GM19467 (cell line): ENCODE measurements at regions not wholly inside any gene's neighbourhood (a gene's known extent, or its start where the extent isn't known, plus 50 kb on each side); places are given as distances from the start of the nearest gene placed in this dataset.
"Not testable (repeated sequence)": the region's sequence is repeated elsewhere in the genome, so short reads cannot be mapped to it uniquely, and the experiment has no call there.

Experiments used
- ATAC-seq: cut with Tn5 transposase; IDR thresholded peaks from one replicate; pipeline ENCODE4 v1.9.1; 2021; ENCODE audit warnings: mild to moderate bottlenecking, moderate library complexity; ENCODE audit not compliant: unreplicated experiment

DNA sequence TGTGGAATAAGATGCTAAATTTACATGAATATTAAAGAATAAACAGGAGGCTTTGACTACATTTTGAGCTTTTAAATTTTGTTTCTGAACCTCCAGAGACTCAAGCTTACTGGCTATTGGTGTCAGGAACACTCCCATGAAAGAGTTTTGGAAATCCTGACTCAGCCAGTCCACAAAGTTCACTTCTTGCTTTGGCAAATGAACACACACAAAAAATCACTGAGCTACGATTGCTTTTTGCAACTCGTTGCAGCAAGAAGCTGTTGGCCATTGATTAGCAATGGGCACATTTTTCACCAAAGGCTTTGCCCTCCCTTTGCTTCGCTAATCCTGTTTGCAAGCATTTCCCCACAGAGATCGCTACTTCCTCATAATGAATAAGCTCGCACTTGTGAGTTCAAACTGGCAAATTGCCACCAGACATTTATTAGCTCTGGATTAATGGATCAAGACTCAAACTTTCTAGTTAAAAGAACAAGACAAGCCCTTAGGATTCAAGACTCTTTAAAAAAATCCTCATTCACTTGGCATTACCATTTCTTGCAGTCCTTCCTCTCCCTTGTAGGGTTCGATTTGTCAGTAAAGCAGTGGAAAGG is 343.2 kb upstream of the ONECUT1 start:
- ATAC-seq = no peak

DNA sequence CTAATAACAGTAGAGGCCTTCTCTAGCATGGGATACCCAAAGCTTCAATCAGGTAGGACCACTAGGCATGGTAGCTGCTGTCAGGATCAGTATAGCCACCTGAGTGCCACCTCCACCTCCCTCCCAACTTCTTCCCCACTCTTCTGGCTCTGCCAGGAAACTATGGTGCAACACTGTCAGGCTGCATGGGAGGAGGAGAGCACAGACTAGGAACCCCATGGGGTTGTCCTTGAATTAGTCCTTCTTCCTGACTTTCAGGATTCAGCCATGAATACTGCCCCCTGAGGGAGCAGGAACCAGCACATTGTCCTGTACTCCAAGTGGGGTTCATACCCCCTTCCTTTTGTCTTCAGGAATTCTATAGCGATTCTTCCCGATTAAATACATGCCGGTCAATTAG is 340.8 kb upstream of the ONECUT1 start:
- no peak for ATAC-seq

DNA sequence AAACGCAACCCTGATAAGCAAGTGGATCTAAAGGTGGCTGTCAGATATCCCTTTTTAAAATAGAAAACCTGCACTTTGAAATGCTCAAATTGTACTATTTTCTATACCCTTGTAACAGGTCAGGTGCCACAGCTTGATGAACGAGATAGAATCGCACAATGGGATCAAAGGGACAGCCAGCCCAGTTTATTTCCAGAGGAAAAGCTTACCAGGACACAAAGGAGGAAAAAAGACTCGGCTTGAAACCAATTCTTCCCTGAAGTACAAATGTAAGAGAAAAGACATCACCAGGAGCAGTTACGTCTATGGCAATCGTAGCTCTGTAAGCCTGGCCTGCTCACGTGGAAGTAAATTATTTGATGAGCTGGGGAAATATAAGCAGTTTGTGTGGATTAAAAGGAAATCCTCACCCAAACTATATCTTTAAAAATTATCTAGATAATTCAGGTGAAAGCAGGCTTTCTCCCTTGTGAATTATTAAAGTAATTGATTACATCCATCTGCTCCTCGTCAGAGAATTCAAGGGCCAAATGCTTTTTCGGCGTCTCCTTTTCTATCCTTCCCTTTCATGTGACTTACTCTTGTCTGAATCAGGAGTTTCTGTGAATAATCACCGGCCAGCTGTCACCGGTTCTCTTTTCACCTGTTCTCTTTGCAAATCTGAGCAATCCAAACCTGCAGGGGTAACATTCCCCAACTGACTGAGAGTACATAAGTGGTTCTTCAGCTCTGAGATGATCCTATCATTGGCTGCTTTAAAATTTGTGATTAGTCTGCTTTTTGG is 339.2 kb upstream of the ONECUT1 start:
- ATAC-seq = no peak

DNA sequence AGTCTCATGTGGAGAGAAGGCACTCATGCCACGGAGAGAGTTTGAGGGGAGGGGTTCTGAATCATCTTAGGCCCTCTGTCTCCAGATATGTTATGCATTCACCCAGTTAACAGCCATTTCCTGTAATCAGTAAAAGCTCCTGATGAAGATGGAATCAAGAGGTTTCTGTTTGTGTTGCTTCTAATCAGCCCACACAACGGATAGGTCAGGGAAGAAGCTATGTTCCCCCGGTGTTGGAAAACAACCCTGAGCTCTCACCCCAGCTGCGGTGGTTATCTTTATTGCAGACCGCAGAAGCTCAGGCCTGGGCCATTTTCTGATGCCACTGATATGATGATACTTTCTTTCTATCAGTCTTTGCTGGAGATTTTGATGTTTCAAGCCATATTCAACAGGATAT is 338.5 kb upstream of the ONECUT1 start:
- ATAC-seq = no peak

DNA sequence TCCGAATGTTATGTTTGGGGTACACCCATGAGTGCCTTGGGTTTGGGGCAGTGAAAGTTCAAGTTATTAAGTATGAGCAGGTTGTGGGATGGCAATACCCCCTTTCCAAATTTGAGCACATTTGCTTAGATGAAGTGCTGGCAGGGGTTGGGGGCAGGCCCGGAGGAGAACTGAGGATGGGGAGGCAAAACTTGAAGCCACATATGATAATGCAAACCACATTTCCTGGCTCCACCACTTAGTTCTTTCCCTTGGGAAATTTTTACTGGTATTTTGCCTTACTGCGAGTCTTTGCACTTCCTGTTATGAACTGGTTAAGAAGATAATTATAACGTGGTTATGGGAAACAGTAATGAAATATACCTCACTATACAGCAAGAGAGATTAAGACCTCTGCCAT is 336.0 kb upstream of the ONECUT1 start:
- ATAC-seq = no peak

DNA sequence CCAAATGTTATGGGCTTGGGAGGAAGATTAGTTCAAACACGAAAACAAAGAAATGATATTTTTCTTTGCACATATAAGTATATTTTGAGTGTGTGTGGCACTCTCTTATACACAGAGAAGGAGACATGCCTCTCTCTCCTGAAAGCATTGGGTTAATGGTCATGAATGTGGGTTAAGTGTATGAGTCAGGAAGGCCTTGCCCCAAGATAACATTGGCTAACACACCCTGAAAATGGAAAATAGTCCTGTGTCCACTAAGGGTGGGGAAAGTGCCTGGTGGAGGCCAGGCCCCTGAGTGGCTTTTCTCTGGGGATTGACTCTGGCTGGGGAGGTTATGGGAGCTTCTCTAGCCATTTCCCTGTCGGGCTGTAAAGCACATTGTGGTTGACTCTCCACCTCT is 332.7 kb upstream of the ONECUT1 start:
- no peak for ATAC-seq

DNA sequence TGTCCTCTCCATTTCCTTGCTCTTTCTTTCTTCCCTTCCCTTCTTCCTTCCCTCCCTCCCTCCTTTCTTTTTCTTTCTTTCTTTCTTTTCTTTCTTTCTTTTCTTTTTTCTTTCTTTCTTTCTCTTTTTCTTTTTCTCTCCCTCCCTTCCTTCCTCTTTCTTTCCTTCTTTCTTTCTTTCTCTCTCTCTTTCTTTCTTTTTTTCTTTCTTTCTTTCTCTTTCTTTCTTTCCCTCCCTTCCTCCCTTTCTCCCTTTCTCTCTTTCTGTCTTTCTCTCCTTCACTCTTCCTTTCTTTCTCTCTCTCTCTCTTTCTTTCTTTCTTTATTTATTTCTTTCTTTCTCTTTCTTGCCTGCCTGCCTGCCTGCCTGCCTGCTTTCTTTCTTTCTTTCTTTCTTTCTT is 326.8 kb upstream of the ONECUT1 start:
- ATAC-seq = not testable (repeated sequence)

DNA sequence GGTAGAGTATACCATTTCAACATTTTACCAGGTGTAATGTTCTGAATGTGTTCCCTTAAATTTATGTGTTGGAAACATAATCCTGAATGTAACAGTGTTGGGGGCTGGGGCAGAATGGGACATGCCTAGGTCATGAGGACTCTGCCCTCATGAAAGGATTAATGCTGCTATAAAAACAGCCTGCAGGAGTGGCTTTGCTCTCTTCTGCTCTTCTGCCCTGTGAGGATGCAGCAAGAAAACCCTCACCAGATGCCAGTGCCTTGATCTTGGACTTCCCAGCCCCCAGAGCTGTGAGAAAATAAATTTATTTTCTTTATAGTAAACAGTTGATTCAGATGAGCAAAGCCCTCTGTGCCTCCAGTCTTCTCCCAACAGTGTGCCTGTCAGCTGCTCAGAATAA is 326.0 kb upstream of the ONECUT1 start:
- no peak for ATAC-seq

DNA sequence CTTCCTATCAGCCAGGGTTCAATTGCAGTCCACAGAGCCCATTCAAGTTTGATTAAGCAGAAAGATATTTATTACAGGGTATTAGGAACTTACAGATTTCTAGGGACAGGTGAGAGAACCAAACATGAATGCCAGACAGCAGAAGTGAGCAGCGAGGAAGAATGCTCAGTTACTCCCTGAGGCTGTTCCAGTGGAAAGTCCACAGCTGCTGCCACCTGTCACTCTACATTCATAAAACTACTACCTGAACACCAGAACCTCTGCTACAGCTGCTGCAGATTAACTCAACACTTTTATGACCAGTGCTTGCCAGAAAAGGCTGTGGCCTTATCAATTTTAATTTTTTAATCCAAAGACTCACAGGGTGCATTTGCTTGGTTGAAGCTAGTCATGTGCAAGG is 325.4 kb upstream of the ONECUT1 start:
- no peak for ATAC-seq

DNA sequence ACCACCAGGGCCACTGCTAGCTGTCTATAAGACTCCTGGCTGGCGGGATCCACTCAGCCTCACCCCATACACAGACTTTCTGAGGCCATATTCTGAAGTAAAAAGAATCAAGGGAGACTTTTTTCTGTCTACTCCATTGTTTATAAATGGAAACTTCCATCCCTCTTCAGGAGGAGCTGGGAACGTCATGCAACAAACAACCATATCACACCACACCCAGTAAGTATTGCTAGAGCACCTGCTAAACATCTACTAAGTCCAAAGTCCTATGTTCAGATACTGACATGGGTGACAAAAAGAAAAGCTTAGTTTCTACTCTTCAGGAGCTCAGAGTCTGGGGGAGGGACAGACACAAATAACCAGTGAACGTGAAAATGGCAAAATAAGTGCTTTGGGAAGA is 324.8 kb upstream of the ONECUT1 start:
- no peak for ATAC-seq

DNA sequence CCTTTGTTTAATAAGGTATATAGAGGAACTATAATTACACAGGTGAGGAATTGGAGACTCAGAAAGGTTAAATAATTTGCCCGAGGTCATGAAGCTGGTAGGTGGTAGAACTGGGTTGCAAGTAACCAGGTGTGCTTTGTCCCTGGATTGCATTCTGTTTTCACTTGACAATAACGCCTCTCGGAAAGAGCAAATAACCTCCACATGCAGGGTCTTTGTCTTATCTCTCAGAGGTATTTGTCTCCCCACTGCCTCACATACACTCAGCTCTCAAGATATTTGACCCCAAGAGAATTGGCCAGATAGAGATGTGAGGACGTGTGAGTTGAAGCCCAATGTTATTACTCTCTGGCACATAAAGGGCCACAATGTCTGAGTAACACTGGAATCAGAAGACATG is 320.9 kb upstream of the ONECUT1 start:
- no peak for ATAC-seq

DNA sequence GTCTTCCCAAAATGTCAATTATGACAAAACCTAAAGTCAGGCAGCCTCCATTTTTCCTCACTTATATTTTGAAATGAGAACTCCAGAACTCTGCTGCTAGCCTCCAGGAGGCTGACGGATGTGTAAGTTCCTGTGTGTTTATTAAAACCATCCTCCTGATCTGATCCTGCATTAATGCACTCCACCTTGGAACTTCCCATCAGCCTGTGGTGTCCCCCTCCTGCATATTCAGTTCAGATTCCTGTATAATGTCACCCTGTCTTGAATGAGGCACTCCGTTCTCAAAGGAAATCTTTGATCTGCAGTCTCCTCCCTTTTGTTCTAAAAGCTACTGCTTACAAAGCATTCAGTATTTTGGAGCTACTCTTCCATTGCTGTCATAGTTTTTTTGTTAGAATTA is 318.2 kb upstream of the ONECUT1 start:
- no peak for ATAC-seq

DNA sequence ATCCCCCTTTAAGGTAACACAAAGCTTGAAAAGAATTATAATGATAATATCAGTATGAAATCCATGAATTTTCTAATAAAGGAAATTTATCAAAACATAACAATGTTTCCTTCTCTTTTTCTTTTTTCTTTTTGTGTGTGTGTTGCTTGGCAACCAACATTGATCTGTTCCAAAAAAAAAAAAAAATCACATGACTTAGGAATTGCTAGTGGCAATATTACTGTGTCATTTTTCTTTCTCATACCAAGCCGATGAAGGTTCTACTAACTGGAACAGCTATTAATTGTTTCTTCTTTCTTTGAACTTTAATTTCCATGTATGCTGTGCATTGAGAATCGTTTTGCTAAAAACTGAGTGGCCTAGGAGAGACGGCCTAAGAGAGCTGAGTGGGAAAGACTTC is 317.7 kb upstream of the ONECUT1 start:
- no peak for ATAC-seq

DNA sequence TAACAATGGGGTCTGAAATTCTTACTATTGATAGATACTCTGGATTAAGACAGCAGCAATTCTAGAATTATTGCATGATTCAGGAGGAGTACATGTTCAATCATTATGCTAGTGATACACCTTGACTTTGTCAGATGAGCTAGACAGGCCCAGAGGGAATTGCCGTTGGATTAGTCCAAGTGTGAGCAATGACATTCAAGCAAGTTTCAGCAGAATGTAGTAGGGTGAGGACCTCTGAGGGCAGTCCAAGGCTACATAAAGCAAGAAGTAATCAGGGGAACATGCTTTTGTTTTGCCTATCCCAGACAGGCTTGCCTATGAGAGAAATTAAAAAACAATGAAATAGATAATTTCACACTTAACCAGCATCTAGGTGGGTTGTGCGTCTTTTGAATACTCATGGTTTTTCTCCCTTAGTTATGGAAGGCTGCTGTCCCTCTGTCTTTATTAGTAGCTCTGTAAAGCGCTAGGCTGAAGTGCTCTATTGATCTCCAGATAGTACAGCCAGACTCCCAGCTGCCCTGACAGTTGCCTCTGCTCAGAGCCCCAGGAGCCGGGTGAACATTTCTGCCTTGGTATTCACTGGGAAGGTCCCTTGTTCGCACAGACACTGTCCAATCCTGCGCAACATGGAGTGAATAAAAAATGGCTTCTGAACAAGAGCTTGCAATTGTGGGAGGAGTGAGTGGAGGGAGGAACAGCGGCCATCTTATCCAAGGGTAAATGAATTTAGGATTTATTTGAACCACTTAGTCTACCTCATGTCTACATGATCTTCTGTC is 316.6 kb upstream of the ONECUT1 start:
- ATAC-seq = no peak

DNA sequence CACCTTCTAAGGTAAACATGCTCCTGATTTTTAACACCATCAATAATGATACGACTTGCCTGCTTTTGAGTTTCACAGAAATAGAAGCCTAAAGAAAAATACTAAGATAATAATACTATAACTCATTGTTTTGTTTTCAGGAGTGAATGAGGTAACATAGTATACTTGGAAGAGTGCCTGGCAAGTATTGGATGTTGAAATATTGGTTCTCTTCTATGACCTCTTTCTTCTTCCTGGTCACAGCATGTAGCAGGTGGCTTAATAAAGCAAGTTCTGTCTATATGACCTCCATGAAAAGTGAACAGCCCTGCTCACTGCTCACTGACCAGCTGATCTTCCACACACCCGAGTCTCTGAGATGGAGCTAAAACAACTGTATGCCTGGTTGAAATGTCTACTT is 312.3 kb upstream of the ONECUT1 start:
- no peak for ATAC-seq

DNA sequence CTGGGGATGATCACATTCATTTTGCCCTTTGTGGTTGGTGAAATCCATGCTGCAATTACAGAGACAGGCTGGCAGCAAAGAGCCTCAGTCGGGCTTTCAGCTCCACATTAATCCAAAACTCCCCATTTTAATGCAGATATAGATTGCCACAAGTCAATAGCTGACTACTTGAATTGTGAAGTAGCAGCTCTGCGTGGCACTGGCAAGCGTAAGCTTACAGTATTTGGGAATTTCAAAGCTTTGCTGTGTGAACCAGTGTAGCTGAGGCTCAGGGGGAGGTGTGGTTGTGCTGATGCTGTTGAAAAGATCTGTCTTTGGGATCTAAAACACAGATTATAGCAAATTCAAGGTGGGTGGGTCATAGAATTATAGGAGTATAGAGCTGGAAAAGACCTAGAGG is 290.3 kb upstream of the ONECUT1 start:
- no peak for ATAC-seq

DNA sequence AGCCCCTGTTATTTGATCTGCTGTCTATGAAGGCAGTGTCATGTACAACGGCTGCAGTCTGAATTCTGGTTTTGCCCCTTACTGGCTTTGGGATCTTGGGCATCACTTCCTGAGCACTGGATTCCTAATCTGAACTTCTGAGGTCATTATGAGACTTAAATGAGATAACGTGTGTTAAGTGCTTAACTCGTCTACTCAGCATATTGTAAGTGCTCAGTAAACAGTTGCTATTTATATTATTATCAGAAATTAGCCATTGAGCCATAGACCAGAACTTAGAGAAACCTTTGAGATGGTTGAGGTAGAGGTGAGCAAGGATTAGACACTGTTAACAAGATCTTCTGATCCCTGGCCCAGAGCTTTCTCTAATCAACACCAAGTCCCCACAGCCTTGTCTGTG is 284.1 kb upstream of the ONECUT1 start:
- no peak for ATAC-seq

DNA sequence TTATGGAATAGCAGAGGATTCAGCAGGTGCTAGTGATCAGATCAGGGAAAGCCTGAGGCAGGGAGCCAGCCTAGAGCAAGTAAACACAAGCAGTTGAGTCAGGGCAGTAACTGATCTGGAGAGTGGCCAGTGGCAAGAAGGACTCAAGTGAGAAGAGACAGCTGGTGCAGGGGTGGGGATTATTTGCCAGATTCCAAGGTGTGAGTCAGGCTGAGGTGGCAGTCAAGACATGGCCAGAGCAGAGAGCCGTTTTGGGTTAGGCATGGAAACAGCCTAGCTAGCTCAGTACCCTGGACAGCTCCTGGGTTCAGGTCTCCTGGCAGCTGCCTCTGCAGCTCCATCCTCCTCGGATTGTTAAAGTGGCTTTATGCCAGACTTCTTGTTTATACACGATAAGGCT is 281.9 kb upstream of the ONECUT1 start:
- no peak for ATAC-seq

DNA sequence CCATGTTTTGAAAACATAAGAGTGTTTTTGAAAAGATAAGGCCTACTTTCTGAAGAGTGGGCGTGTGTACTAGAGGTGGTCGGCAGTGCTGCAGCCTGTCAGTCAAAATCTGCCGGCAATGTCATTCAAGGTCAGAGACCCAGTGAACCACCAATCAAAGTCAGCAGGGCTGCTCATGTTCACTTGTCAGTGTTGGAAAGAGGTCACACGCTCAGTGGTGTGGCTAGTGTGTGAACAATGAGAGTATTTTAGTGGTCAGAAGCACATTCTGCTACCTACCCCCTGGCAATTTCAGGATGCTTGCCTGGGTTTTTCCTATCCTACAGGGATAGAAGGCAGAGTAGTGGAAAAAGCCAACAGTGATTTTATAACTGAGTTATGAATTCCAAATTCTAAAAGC is 278.5 kb upstream of the ONECUT1 start:
- ATAC-seq = no peak

DNA sequence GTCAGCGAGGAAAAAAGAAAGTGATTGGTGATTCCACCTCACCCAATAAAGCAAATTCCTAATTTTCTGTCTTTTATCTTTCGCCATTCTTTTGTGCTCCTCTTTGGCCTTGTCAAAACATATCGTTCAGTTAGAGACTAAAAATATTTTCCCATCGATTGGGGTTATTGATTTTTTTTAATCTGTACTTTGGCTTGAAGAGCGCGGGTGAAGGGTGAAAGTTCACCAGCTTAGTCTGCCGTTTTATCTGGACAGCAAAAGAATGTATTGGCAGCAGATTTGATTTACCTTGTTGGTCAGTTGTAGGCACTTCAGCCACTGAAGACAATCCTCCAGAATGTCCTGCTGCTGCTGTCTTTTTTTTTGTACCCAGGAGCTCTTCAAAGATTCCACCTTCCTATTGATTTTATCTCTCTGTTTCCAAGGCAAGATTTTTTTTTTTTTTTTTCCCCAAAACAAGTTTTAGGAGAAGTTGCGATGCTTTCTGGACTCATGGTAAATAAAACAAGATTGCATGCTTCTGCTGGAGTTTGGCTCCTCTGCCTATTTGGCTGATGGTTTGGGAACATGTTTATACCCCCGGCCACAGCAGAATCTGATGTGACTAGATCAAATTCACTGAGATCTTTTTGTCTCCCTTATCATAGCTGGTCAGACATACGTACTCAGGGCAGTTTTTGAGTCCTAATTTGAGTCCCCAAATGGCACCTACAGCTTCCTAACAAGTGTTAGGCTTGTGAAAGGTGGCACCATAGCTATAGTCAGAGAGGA is 269.3 kb upstream of the ONECUT1 start:
- ATAC-seq = no peak

DNA sequence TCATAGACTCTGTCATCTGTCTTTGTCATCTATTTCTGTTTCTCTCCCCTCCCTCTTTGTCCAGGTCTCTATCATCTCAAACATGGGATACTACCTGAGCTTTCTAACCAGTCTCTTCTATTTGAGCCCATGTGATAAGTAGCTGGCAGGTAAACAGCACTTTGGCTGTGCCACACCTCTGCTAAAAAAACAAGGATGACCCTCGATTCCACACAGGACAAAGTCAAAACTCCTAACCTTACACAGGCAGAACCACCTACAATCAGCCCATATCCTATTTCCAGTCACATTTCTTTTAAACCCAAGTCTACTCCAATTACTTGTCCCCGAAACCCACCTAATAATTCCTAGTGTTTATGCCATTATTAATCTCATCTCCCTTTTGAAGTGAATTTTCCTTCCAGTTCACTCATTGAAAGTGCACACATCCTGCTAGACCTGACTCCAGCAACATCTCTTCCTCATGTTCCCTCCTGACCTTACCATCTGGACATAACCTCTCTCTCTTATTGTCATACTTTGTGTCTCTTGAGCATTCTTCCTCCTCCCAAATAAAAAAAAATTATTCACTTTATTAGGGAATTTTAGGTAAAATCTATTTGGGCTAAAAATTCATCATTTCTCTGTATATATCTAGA is 256.1 kb upstream of the ONECUT1 start:
- no peak for ATAC-seq
